ENCODE measurements at regions not wholly inside any gene's neighbourhood (a gene's known extent, or its start where the extent isn't known, plus 50 kb on each side); places are given as distances from the start of the nearest gene placed in this dataset.

GRCh38 chr7:379456-380138 is 89.6 kb downstream of the FOXL3 start:
- no peak for TF ChIP-seq CTCF (IDR thresholded peaks at IDR 0.05; ENCODE audit: partially characterized antibody, unreplicated experiment)
- H3K4me1 Mint-ChIP-seq (ENCODE audit: low read depth, unreplicated experiment): no peaks in the 10 kb centered on the region
- peaks cover 6% of the 10 kb centered on the region for H3K27me3 Mint-ChIP-seq (ENCODE audit: unreplicated experiment)
- DNase-seq: no peak
- peaks cover 4% of the 10 kb centered on the region for H3K9me3 Mint-ChIP-seq (ENCODE audit: unreplicated experiment)
- no peak overlapping the region for H3K4me3 Mint-ChIP-seq (ENCODE audit: unreplicated experiment)
- H3K27ac Mint-ChIP-seq (ENCODE audit: unreplicated experiment): no peak overlapping the region
- H3K36me3 Mint-ChIP-seq (ENCODE audit: unreplicated experiment): no peaks in the 10 kb centered on the region

- H3K9me3 Mint-ChIP-seq (ENCODE audit: unreplicated experiment): peaks cover 4% of the 10 kb centered on the region
- H3K4me3 Mint-ChIP-seq (ENCODE audit: unreplicated experiment): no peak overlapping the region
- H3K27ac Mint-ChIP-seq (ENCODE audit: unreplicated experiment): no peak overlapping the region
- no peak for TF ChIP-seq CTCF (IDR thresholded peaks at IDR 0.05; ENCODE audit: partially characterized antibody, unreplicated experiment)
- no peaks in the 10 kb centered on the region for H3K36me3 Mint-ChIP-seq (ENCODE audit: unreplicated experiment)
- peaks cover 6% of the 10 kb centered on the region for H3K27me3 Mint-ChIP-seq (ENCODE audit: unreplicated experiment)
- DNase-seq: no peak
- no peaks in the 10 kb centered on the region for H3K4me1 Mint-ChIP-seq (ENCODE audit: low read depth, unreplicated experiment)
Observed at GRCh38 chr7:380139-380485, 90.1 kb downstream of the FOXL3 start.

GRCh38 chr7:380711-381210 is 90.8 kb downstream of the FOXL3 start:
- no peak for DNase-seq
- Mint-ChIP-seq H3K27ac (ENCODE audit: unreplicated experiment) (no peak overlapping the region), H3K4me3 (ENCODE audit: unreplicated experiment) (no peak overlapping the region), H3K4me1 (ENCODE audit: low read depth, unreplicated experiment) (no peaks in the 10 kb centered on the region), H3K36me3 (ENCODE audit: unreplicated experiment) (peaks cover 4% of the 10 kb centered on the region), H3K9me3 (ENCODE audit: unreplicated experiment) (peaks cover 4% of the 10 kb centered on the region), H3K27me3 (ENCODE audit: unreplicated experiment) (peaks cover 6% of the 10 kb centered on the region)
- no peak for TF ChIP-seq CTCF (IDR thresholded peaks at IDR 0.05; ENCODE audit: partially characterized antibody, unreplicated experiment)

- Mint-ChIP-seq H3K36me3 (ENCODE audit: unreplicated experiment) (peaks cover 11% of the 10 kb centered on the region), H3K4me3 (ENCODE audit: unreplicated experiment) (no peak overlapping the region), H3K4me1 (ENCODE audit: low read depth, unreplicated experiment) (no peaks in the 10 kb centered on the region), H3K9me3 (ENCODE audit: unreplicated experiment) (peaks cover 5% of the 10 kb centered on the region), H3K27me3 (ENCODE audit: unreplicated experiment) (peaks cover 6% of the 10 kb centered on the region), H3K27ac (ENCODE audit: unreplicated experiment) (no peak overlapping the region)
- no peak for TF ChIP-seq CTCF (IDR thresholded peaks at IDR 0.05; ENCODE audit: partially characterized antibody, unreplicated experiment)
- DNase-seq: no peak
Observed at GRCh38 chr7:381211-382042, 91.5 kb downstream of the FOXL3 start.

- no peak for DNase-seq
- Mint-ChIP-seq H3K36me3 (ENCODE audit: unreplicated experiment) (peaks cover 13% of the 10 kb centered on the region), H3K4me1 (ENCODE audit: low read depth, unreplicated experiment) (no peaks in the 10 kb centered on the region), H3K27me3 (ENCODE audit: unreplicated experiment) (peaks cover 6% of the 10 kb centered on the region), H3K27ac (ENCODE audit: unreplicated experiment) (no peak overlapping the region), H3K4me3 (ENCODE audit: unreplicated experiment) (no peak overlapping the region), H3K9me3 (ENCODE audit: unreplicated experiment) (peaks cover 7% of the 10 kb centered on the region)
- no peak for TF ChIP-seq CTCF (IDR thresholded peaks at IDR 0.05; ENCODE audit: partially characterized antibody, unreplicated experiment)
Observed at GRCh38 chr7:382043-382400, 92.1 kb downstream of the FOXL3 start.

Data from glutamatergic neuron (in vitro differentiated cells).